C4-2B (cell line): ENCODE measurements at regions not wholly inside any gene's neighbourhood (a gene's known extent, or its start where the extent isn't known, plus 50 kb on each side); places are given as distances from the start of the nearest gene placed in this dataset.

Experiments used
- ZFX ChIP-seq: fragments of 450-650 bp; IDR thresholded peaks from 2 replicates; pipeline ENCODE4 v1.6.1; 2017
- TF ChIP-seq, protein P1 (sequence below): fragments of 450-650 bp; conservative IDR thresholded peaks from 2 replicates; pipeline ENCODE4 v1.5.1; 2017; ENCODE audit warnings: mild to moderate bottlenecking

DNA sequence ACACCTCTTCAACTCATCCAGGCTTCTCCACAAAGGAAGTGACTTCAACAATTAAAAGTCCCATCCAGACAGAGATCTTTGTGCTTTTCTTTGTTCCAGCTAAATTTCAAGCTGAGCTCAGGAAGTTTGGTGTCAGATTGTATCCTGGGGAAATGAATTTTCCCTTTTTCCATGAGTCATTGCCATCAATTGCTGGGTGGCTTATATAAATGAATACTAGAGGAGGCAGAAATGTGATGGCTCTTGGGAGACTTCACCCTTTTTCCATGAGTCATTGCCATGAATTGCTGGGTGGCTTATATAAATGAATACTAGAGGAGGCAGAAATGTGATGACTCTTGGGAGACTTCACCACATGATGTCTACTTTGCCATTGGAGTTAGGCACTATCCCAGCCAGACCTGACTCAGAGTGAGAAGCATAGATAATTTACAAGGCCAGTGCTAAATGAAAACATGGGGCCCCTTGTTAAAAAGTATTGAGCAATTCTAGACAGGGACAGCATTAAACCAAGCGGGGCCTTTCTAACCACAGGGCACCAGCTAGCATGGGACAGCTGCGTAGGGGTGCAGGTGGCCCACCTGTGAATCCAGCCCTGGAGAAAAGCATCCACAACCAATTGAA lies 339.2 kb upstream of the PODXL start:
- TF ChIP-seq, protein P1, sequence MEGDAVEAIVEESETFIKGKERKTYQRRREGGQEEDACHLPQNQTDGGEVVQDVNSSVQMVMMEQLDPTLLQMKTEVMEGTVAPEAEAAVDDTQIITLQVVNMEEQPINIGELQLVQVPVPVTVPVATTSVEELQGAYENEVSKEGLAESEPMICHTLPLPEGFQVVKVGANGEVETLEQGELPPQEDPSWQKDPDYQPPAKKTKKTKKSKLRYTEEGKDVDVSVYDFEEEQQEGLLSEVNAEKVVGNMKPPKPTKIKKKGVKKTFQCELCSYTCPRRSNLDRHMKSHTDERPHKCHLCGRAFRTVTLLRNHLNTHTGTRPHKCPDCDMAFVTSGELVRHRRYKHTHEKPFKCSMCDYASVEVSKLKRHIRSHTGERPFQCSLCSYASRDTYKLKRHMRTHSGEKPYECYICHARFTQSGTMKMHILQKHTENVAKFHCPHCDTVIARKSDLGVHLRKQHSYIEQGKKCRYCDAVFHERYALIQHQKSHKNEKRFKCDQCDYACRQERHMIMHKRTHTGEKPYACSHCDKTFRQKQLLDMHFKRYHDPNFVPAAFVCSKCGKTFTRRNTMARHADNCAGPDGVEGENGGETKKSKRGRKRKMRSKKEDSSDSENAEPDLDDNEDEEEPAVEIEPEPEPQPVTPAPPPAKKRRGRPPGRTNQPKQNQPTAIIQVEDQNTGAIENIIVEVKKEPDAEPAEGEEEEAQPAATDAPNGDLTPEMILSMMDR = no peak
- TF ChIP-seq ZFX = no peak
